ENCODE measurements at regions not wholly inside any gene's neighbourhood (a gene's known extent, or its start where the extent isn't known, plus 50 kb on each side); places are given as distances from the start of the nearest gene placed in this dataset.

GRCh38 chr11:92361551-92361950, 136.9 kb downstream of the FAT3 start:
- POLR2A ChIA-PET (ENCODE audit: partially characterized antibody): no interaction called here
- H3K23me2 ChIP-seq (ENCODE audit: low read depth, low read length): no peaks in the 10 kb centered on the region
- no peak overlapping the region for H4K91ac ChIP-seq (replicated peaks; ENCODE audit: insufficient read length, low read length)
- no peak overlapping the region for H2BK12ac ChIP-seq (ENCODE audit: low read depth, low read length)
- no peak overlapping the region for H3K14ac ChIP-seq (ENCODE audit: insufficient read length)
- no peak overlapping the region for H2BK20ac ChIP-seq (ENCODE audit: low read length)
- H4K8ac ChIP-seq (ENCODE audit: extremely low read depth, insufficient read depth, low read length): no peak overlapping the region
- H3K56ac ChIP-seq (replicated peaks; ENCODE audit: insufficient read length, low read depth, low read length): no peak overlapping the region
- no peaks in the 10 kb centered on the region for H3K36me3 ChIP-seq (ENCODE audit: control insufficient read depth in 2 of 4, insufficient read depth in 4 of 4, low read length in 3 of 4)
- no peak overlapping the region for H3K4me3 ChIP-seq (ENCODE audit: extremely low read depth in 1 of 4, insufficient read depth in 2 of 4, low read depth in 3 of 4, low read length in 4 of 4)
- H4K5ac ChIP-seq (ENCODE audit: insufficient read length, low read depth, low read length): no peak overlapping the region
- no peaks in the 10 kb centered on the region for H3K9me3 ChIP-seq (ENCODE audit: insufficient read depth in 2 of 2, low read depth in 1 of 2, low read length in 1 of 2)
- H3K27ac ChIP-seq (ENCODE audit: low read depth, low read length): no peak overlapping the region
- no peak overlapping the region for H2BK15ac ChIP-seq (ENCODE audit: low read length)
- H3K23ac ChIP-seq (ENCODE audit: insufficient read length): no peak overlapping the region
- DNase-seq (ENCODE audit: low read depth in 1 of 2, low spot score in 2 of 2) (no peak), FAIRE-seq (no peak)
- H3K4me1 ChIP-seq (replicated peaks in 1 of 4; ENCODE audit: control insufficient read depth in 3 of 4, insufficient read depth in 4 of 4, low read length in 3 of 4): 0 out of 7 replicates have a peak, but pooled peaks cover 0 to 2% (median 0%) of the 10 kb centered on the region in 4 experiments
- CTCF ChIA-PET (ENCODE audit: partially characterized antibody): interaction anchor here (0.7 to 3.0 kb wide), 3 partner anchors 20 to 858 kb away, joined by 3 to 18 read pairs (median 3); no protein-coding TSS in a partner anchor
- no peak overlapping the region for H2BK5ac ChIP-seq (ENCODE audit: low read depth, low read length)
- peaks cover 0 to 16% of the 10 kb centered on the region in 2 experiments; a peak in 2 of 4 replicates for H3K79me2 ChIP-seq (ENCODE audit: control insufficient read depth in 1 of 2, insufficient read depth in 2 of 2, low read length in 2 of 2)
- 0 out of 2 replicates have a peak overlapping the region, but pooled peaks have one; percentile 56 for H2AK5ac ChIP-seq (ENCODE audit: low read depth, low read length)
- no peaks in the 10 kb centered on the region for H3K79me1 ChIP-seq (ENCODE audit: low read depth, low read length)
- H4K20me1 ChIP-seq (replicated peaks in 1 of 2; ENCODE audit: control insufficient read depth in 1 of 2, insufficient read depth in 2 of 2, low read length in 2 of 2): no peaks in the 10 kb centered on the region
- no peak overlapping the region for H2BK120ac ChIP-seq (replicated peaks; ENCODE audit: low read depth, low read length)
- H3K18ac ChIP-seq (ENCODE audit: extremely low read depth, low read length): no peak overlapping the region
- H3K27me3 ChIP-seq (replicated peaks in 1 of 4; ENCODE audit: control insufficient read depth in 3 of 4, extremely low read depth in 1 of 4, insufficient read depth in 3 of 4, low read length in 3 of 4): no peaks in the 10 kb centered on the region
- no peak overlapping the region for H2AFZ ChIP-seq (ENCODE audit: low read length)
- no peak overlapping the region for H3K9ac ChIP-seq (replicated peaks in 1 of 4; ENCODE audit: extremely low read depth in 1 of 4, low read depth in 3 of 4, low read length in 3 of 4)
- H3K4ac ChIP-seq (replicated peaks; ENCODE audit: insufficient read length, low read depth, low read length): no peak overlapping the region
- H3K4me2 ChIP-seq (ENCODE audit: insufficient read depth in 1 of 2, low read depth in 2 of 2, low read length in 2 of 2): no peak overlapping the region
- 90% methylated on average over 2 of the region's 2 CpGs; no CpG with 5 or more reads in 1 of the 2 experiments for WGBS, 2 experiments (ENCODE audit: extremely low coverage in 1 of 2, insufficient coverage in 1 of 2, insufficient read length in 1 of 2, insufficient replicate concordance in 2 of 2, low coverage in 1 of 2, low lambda C conversion rate in 2 of 2, missing lambda C conversion rate in 1 of 2)
- TF ChIP-seq NRF1 (IDR thresholded peaks at IDR 0.05; ENCODE audit: low read depth, low read length) (no peak), FOSL1 (IDR thresholded peaks at IDR 0.05; ENCODE audit: insufficient read depth, low read depth, low read length) (no peak), JUND (IDR thresholded peaks at IDR 0.05; ENCODE audit: low read length) (no peak), PHF8 (conservative IDR thresholded peaks at IDR 0.05; ENCODE audit: low read depth, low read length) (no peak), POU5F1 (IDR thresholded peaks at IDR 0.05; ENCODE audit: low read depth, low read length) (no peak), CBX8 (IDR thresholded peaks at IDR 0.05; ENCODE audit: borderline replicate concordance, low read depth, low read length) (no peak), NANOG (IDR thresholded peaks at IDR 0.05; ENCODE audit: insufficient read depth, low read depth, low read length, poor library complexity, severe bottlenecking) (no peak), POLR2AphosphoS5 (IDR thresholded peaks at IDR 0.05; ENCODE audit: low read depth, low read length) (no peak), SIX5 (IDR thresholded peaks at IDR 0.05; ENCODE audit: low read depth, low read length) (no peak), ASH2L (IDR thresholded peaks at IDR 0.05; ENCODE audit: low read length) (no peak), KDM5A (IDR thresholded peaks at IDR 0.05; ENCODE audit: low read length) (no peak), BACH1 (IDR thresholded peaks at IDR 0.05; ENCODE audit: low read length) (no peak), CTCF (IDR thresholded peaks at IDR 0.05; ENCODE audit: control extremely low read depth in 1 of 3, insufficient read depth in 1 of 3, low read depth in 1 of 3, low read length in 3 of 3) (no peak)
